Glomerular visceral epithelial cell (primary cell): ENCODE measurements at regions not wholly inside any gene's neighbourhood (a gene's known extent, or its start where the extent isn't known, plus 50 kb on each side); places are given as distances from the start of the nearest gene placed in this dataset.

Experiments
- DNase-seq: peaks from one replicate; pipeline ENCODE4 v3.0.0-alpha.2; 2016; ENCODE audit errors: extremely low spot score

- DNase-seq: no peak
These were observed 51.6 kb upstream of the NLRP1 start for GRCh38 chr17:5635949-5636348.

DNA sequence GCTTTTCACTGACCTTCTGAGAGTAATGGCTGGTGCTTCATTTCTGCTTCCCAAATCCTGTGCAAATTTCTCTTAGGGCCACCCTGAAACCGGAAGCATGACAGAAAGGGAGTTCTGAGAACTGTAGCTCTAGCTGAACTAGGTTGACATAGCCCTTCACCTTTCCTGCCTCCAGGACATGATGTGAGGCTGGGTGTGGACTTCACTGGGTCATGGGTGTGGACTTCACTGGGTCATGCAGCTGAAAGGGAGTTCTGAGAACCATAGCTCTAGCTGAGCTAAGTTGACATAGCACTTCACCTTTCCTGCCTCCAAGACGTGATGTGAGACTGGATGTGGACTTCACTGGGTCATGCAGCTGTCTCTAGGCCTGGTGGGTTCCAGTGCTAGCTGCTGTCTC lies 54.3 kb upstream of the NLRP1 start:
- no peak for DNase-seq

- DNase-seq: no peak
These were observed 56.4 kb upstream of the NLRP1 start for GRCh38 chr17:5640726-5641125.

- DNase-seq: no peak
These were observed 58.4 kb upstream of the NLRP1 start for GRCh38 chr17:5642752-5643151.

- no peak for DNase-seq
These were observed 59.8 kb upstream of the NLRP1 start for GRCh38 chr17:5644065-5644464.

- no peak for DNase-seq
These were observed 67.0 kb upstream of the NLRP1 start for GRCh38 chr17:5651348-5651747.

DNA sequence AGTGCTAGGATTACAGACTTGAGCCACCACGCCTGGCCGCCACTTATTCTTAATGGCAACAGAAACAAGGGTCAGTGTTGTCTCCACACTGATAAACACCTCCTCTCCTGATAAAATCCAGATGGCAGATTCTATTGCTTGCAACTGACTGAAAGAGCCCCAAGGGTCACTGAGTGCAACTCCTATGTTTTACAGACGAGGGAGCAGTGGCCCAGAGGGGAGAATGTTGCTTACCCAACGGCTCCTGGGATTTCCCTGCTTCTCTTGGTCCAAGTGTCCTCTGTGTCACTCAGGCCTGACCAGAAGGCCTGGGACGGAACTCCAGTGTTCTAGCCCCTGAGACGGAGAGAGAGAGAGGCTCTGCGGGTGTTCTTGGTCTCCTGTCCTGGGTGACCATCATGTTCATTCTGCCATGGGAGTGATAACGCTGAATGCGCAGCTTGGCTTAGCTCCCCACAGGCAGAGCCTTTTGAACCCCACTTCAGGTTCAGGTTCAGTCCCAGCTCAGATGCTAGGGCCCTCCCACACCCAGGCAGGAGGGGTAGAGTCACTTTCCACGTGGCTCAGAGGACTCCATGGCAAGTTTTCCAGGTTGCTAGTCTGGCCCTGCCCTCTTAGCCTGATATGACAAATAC lies 77.3 kb upstream of the NLRP1 start:
- DNase-seq: no peak

GRCh38 chr17:5662409-5663085 lies 78.2 kb upstream of the NLRP1 start:
- no peak for DNase-seq

DNA sequence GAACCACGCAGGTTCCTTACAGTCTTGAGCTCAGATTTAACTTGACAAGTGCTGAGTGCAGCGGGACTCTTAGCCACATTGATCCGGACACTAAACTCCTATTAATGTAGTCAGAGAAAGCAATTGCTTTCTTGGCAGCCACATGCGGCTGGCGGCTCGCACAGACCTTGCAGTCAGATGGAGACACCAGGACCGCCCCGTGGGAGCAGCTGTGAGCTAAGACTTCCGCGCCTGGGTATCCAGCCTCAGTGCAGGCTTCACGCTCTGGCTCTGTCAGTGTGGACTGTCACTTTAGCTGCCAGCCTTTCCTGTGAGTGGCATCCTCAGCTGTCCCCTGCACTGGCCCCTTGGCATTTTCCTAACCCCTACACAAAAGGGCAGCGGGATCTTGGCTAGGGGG lies 80.9 kb upstream of the NLRP1 start:
- no peak for DNase-seq

DNA sequence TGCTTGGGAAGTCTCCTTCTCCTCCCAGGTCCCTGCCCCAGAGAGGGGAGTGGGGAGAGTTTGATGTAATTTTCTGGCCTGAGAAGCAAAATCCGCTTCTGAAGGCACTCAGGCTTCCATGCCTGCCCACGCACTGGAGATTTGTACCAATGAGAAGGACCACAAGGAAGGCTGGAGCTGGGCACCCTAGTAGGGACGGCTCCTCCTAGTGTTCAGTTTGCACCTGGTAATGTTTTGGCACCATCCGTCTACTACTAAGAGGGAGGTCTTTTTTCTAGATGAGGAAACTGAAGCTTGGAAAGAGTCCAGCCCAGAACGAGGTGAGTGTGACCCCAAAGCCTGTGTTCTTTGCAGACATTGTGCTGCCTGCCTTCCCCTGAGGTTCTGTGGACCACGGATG lies 83.6 kb upstream of the NLRP1 start:
- no peak for DNase-seq

DNA sequence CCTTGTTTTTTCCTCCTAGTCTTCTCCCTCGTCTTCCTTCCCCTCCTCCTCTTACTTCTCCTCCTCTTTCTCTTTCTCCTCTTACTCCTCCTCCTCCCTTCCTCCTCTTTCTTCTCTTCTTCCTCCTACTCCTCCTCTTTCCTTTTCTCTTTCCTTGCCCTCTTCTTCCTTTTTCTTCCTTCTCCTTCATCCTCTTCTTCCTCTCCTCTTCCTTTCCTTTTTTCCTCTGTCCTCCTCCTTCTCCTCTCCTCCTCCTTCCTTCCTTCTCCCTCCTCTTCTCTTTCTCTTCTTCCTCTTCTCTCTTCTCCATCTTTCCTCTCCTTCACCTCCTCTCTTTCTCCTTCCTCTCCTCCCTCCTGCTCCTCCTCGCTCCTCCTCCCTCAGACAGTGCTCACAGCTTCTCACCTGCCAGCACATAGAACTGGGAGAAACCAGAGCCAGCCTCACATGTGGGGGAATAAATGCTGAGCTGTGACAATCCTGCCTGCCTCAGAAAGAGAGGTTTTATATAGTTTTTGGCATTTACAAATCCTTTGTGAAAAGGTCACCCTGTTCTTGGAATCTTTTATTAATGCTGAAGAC lies 84.3 kb upstream of the NLRP1 start:
- no peak for DNase-seq

- no peak for DNase-seq
These were observed 84.9 kb upstream of the NLRP1 start for GRCh38 chr17:5669191-5669590.

DNA sequence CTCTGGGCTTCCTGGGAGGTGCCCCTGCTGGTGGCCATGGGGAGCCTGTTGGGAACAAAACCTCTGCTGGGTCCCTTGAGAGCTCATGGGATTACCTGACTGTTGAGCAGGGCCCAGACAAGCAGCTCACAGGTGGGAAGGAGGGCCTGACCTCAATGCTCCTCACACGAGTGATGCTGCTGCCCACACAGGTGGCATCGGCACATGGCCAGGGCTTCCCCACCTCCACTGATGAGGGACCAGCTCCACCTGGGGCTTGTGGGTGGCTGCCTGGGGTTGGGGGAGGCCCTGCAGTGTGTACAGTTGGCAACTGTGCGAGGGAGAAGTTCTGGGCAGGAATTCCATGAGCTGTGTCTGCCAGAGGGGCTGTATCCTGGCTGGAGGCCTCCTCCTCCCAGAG lies 87.8 kb upstream of the NLRP1 start:
- DNase-seq: no peak

GRCh38 chr17:5672815-5673430 lies 88.6 kb upstream of the NLRP1 start:
- DNase-seq: no peak

DNA sequence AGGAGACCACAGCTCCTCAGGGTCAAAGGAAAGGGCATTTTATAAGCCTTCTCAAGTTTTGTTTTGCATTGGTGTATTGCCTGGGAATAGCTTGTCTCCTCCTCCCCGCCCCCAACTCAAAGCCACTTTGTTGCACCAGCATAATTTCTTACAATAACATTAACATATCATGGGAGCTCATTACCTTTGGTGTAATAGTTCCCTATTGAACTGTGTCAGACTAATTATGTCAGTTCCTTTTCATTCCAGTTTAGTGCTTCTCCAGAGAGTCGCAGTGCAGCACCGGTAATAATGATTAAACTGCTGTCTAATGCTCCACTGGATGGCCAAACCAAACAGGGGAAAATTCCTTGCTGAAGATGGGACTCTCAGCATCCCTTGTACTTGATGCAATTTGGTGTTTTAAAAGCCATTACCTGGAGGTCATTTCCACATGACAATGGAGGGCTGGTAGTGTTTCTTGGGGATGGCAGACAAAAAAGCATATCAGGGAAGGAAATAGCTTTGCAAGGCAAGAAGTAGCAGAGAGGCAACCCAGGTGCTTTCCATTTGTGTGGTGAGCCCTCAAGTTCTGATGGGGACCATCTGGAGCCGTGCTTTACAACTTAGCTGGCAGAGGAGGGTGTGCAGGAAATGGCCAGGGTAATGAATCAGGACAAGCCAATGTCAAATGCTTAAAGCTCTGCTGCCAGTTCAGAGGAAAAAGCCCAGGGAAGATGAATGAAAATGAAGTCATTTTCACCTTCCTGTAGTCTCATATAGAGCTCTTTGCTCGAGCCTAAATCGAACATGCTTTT lies 91.5 kb upstream of the NLRP1 start:
- no peak for DNase-seq

GRCh38 chr17:5677620-5678019 lies 93.3 kb upstream of the NLRP1 start:
- no peak for DNase-seq

GRCh38 chr17:5678171-5678570 lies 93.9 kb upstream of the NLRP1 start:
- DNase-seq: peak; percentile 35

DNA sequence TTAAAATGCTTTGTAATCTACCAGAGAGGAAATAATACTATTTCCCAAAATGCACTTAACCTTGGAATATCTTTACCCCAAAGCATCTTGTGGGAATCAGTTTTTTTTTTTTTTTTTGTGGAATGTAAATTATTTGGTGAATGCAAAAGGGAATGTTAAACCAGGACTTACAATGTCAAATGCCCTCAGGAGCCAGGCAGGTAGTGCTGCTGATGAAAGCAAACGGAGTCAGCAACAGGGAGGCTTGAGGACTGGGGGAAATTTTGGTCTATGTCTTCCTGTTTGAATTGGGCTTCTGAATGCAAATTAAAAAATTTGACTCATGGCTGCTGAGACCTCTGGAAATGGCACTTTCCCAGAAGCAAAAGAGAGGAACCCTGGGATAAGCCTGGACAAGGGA lies 96.5 kb upstream of the NLRP1 start:
- DNase-seq: no peak

GRCh38 chr17:5683241-5683640 lies 98.9 kb upstream of the NLRP1 start:
- DNase-seq: no peak

GRCh38 chr17:5686074-5686635 lies 101.8 kb upstream of the NLRP1 start:
- no peak for DNase-seq

DNA sequence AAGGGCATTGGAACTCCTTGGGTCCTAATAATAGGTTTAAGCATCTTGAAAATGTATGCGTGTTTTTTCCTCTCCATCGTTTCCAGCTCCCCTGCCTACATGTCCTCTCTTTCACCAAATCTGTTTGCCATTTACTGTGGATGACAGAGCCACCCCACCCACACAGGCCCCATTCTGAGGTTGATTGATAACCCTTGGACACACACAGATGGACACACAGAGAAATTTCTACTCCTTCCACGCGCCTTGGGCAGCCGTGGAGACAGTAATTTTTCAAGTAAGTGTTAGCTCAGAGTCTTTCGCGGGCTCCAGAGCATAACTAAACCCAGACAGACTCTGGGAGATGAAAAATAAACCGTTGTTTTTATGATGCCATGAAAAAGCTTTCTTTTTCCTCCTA lies 103.3 kb upstream of the NLRP1 start:
- no peak for DNase-seq

- DNase-seq: no peak
These were observed 109.5 kb upstream of the NLRP1 start for GRCh38 chr17:5693821-5694220.
